Nephron progenitor cell (in vitro differentiated cells): ENCODE measurements at regions not wholly inside any gene's neighbourhood (a gene's known extent, or its start where the extent isn't known, plus 50 kb on each side); places are given as distances from the start of the nearest gene placed in this dataset.
"Not testable (repeated sequence)": the region's sequence is repeated elsewhere in the genome, so short reads cannot be mapped to it uniquely, and the experiment has no call there.

Source experiments
- DNase-seq: peaks from one replicate; pipeline ENCODE4 v3.0.0; 2021
- H3K27ac Mint-ChIP-seq: 2 replicates; pipeline ENCODE4 v1.8.0; 2021; ENCODE audit warnings: mild to moderate bottlenecking, moderate library complexity, mixed read lengths
- H3K27me3 Mint-ChIP-seq: 2 replicates; pipeline ENCODE4 v1.8.0; 2021; ENCODE audit warnings: mild to moderate bottlenecking, low read depth, mixed read lengths; ENCODE audit not compliant: poor library complexity
- H3K36me3 Mint-ChIP-seq: 2 replicates; pipeline ENCODE4 v1.8.0; 2021; ENCODE audit warnings: low read depth, mixed read lengths
- H3K4me1 Mint-ChIP-seq: 2 replicates; pipeline ENCODE4 v1.8.0; 2021; ENCODE audit warnings: mixed read lengths
- H3K4me3 Mint-ChIP-seq: 2 replicates; pipeline ENCODE4 v1.8.0; 2021; ENCODE audit warnings: mild to moderate bottlenecking, moderate library complexity, mixed read lengths
- H3K9me3 Mint-ChIP-seq: 2 replicates; pipeline ENCODE4 v1.8.0; 2021; ENCODE audit warnings: mild to moderate bottlenecking, moderate library complexity, mixed read lengths
- TF ChIP-seq, protein P1 (sequence below): fragments of 200-600 bp; sonication (generic); IDR thresholded peaks from 2 replicates; pipeline ENCODE4 v1.5.0; 2021; ENCODE audit warnings: antibody characterized with exemption

DNA sequence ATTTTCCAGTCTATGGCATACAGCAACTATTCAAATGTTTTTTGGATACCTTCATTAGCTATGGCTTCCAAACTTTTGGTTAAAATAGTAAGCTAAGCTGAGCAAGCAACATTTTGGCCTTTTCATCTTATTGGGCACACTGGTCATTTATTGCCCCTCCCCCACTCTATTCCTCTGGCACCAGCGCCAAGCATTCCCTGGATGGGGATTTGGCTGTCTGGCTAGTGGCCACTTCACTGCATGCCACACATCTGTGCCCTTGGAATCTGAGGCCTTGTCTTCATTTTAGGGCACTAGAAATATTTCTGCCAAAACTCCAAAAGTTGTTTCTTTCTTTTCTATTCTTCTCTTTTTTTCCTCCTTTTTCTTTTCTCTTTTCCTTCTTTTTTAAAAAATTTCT, 305.8 kb upstream of the POTED start:
- H3K27me3 Mint-ChIP-seq, DNase-seq, H3K36me3 Mint-ChIP-seq, H3K4me3 Mint-ChIP-seq, H3K4me1 Mint-ChIP-seq, H3K27ac Mint-ChIP-seq: not testable (repeated sequence)
- peaks cover 71% of the 10 kb centered on the region for H3K9me3 Mint-ChIP-seq

DNA sequence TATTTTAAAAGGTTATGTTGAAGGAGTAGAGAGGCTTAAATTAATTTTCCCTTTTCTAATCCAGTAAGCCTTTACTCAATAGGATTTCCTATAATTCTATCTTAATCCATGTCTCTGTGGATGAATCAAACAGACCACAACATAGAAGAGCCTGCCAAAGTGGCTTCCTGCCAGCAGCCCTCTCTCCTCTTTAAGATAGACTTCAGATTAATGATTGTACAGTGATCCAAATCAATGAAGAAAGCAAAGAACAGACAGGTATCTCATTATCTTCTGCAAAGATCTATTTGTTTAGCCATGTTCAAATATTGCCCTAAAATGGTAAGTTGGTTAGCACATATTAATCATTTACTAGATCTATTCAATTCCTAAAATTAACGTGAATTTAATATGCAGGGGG, 304.7 kb upstream of the POTED start:
- not testable (repeated sequence) for H3K4me3 Mint-ChIP-seq, DNase-seq, H3K4me1 Mint-ChIP-seq, H3K36me3 Mint-ChIP-seq, H3K27ac Mint-ChIP-seq, H3K27me3 Mint-ChIP-seq
- H3K9me3 Mint-ChIP-seq, result peaks cover 75% of the 10 kb centered on the region

DNA sequence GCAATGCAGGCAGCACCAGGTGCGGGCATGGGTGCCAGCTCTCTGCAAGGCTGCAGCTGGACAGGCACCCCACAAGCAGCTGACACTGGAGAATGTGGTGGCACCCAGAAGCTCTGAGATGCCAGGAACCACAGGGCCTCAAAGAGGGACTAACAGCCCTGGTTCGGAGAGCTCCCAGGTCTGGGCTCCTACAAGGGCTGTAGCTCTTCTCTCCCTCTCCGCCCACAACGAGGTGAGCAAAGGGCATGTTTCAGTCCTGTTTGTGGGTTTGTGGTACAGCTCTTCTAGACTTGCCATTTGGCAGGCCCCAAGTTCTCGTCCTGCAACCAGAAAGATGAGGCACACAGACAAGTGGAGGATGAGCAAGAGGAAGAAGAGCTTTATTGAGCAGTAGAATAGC, 299.5 kb upstream of the POTED start:
- H3K9me3 Mint-ChIP-seq, result peaks cover 61% of the 10 kb centered on the region
- H3K27me3 Mint-ChIP-seq, DNase-seq, H3K27ac Mint-ChIP-seq, H3K36me3 Mint-ChIP-seq, H3K4me1 Mint-ChIP-seq, H3K4me3 Mint-ChIP-seq: not testable (repeated sequence)

DNA sequence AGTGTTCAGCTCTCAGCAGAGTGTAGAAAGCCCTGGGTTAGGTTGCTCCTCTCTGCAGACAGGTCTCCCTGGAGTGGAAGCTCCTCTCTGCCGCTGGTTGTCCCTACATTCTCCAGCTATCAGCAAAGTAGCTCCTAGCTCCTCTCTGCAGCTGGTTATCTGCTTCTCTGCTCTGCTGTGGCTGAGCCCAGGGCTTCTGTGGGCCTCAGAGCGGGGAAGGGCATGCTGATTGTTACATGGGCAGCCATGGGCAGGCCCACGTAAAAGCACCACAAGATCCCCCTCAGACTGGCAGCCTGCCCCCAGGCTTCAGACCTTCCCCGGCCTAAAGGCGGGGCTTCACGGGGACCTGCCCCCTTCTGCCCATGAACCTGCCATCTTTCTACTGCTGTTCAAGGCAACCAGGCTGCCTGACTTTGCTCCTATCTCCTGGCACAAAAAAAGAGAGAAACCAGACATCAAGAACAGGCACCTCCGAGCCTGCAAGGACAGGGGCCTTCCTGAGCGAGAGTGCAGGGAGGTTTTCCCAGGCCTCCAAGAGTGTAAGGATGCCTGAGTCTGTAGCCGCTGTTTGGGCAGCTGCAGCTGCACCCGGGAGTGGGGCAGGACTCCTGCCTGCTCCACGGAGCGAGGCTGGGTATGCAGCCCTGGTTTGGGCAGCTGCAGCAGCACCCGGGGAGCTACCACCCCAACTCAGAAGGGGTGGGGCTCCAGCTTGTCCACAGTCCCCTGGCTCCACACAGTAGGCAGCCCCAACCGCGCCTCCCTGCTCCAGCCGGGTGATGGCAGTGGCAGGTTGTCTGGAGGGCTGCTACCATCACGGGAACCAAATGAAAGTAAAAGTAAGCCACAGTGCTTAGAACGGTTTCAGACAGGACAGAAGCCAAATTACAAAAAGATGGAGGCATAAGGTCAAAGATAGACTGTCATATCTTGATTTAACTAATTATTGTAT, 298.7 kb upstream of the POTED start:
- not testable (repeated sequence) for H3K4me3 Mint-ChIP-seq, H3K4me1 Mint-ChIP-seq, H3K36me3 Mint-ChIP-seq, H3K27ac Mint-ChIP-seq, DNase-seq, H3K27me3 Mint-ChIP-seq
- peaks cover 67% of the 10 kb centered on the region for H3K9me3 Mint-ChIP-seq

DNA sequence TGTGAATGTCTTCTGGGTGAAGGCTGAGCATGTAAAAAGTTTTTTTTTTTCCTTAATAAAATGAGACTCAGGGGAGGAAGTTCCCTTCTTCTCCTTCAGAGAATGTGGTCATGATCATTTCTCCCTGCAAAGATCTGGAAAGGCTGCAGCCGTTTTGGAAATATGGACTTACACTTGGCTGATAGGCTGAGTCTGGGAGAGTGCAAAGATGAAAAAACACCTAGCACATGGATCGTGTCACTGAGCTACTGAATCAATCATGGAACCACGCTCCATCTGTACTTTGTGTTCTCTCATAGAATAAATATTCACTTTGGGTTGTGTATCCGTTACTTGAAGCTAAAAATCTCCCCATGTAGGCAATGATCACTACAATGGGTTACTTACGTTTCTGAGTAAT, 290.9 kb upstream of the POTED start:
- not testable (repeated sequence) for DNase-seq, H3K27me3 Mint-ChIP-seq, H3K4me3 Mint-ChIP-seq, H3K27ac Mint-ChIP-seq, H3K4me1 Mint-ChIP-seq, H3K36me3 Mint-ChIP-seq
- peaks cover 56% of the 10 kb centered on the region for H3K9me3 Mint-ChIP-seq

DNA sequence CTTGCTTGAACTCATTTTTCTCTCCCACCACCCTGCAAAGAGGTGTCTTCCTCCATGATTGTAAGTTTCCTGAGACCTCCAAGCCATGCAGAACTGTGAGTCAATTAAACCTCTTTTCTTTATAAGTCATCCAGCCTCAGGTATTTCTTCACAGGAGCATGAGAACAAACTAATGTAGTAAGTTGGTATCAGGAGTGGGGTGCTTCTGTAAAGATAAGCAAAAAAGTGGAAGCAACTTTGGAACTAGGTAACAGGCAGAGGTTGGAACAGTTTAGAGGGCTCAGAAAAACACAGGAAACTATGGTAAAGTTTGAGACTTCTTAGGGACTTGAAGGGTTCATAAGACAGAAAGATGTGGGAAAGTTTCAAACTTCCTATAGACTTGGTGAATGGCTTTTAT, 287.7 kb upstream of the POTED start:
- DNase-seq, H3K4me1 Mint-ChIP-seq, H3K36me3 Mint-ChIP-seq, H3K4me3 Mint-ChIP-seq, H3K27me3 Mint-ChIP-seq, H3K27ac Mint-ChIP-seq: not testable (repeated sequence)
- H3K9me3 Mint-ChIP-seq, result peaks cover 45% of the 10 kb centered on the region

DNA sequence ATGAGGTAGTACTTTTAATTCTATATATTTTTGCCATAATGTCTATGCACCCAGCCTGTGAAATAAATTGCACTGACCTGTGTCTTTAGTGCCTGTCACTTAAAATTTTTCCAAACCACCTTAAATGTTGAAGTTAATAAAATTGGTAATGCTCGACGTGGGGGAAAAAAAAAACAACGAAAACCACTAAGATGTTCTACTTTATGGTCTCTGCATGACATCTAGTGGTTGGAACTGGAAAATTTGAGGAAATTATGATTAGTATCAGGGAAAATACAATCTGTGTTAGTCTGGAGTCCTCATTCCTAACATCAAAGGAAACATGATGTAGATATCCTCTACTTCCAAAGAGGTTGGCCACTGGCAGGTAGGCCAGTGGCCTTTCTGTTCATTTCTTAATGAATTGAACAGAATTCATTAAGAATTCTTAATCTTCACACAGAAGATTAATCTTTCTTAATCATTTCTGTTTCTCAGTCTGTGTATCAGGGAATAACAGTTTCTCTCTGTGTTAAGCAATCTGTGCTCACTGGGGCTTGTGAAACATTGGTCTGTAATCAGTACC, 268.8 kb upstream of the POTED start:
- not testable (repeated sequence) for H3K27me3 Mint-ChIP-seq

DNA sequence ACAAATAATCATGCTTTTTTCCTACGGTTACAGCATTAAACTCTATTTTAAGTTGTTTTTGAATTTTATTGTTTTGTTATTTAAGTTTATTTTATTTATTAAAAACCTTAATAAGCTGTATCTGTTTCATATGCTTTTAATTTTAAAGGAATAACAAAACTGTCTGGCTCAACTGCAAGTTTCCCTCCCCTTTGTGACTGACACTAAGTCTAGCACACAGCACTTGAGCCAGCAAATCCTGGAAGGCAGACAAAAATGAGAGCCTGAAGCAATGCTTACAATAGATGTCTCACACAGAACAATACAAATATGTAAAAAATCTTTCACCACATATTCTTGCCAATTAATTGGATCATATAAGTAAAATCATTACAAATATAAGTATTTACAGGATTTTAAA, 258.1 kb upstream of the POTED start:
- not testable (repeated sequence) for H3K27me3 Mint-ChIP-seq, H3K4me1 Mint-ChIP-seq, H3K27ac Mint-ChIP-seq, DNase-seq, H3K36me3 Mint-ChIP-seq, H3K4me3 Mint-ChIP-seq
- H3K9me3 Mint-ChIP-seq, result peaks cover 16% of the 10 kb centered on the region

More for the DNA sequence above, 268.8 kb upstream of the POTED start:
- H3K4me3 Mint-ChIP-seq, H3K27ac Mint-ChIP-seq, H3K36me3 Mint-ChIP-seq, DNase-seq, H3K4me1 Mint-ChIP-seq: not testable (repeated sequence)
- peaks cover 38% of the 10 kb centered on the region for H3K9me3 Mint-ChIP-seq

DNA sequence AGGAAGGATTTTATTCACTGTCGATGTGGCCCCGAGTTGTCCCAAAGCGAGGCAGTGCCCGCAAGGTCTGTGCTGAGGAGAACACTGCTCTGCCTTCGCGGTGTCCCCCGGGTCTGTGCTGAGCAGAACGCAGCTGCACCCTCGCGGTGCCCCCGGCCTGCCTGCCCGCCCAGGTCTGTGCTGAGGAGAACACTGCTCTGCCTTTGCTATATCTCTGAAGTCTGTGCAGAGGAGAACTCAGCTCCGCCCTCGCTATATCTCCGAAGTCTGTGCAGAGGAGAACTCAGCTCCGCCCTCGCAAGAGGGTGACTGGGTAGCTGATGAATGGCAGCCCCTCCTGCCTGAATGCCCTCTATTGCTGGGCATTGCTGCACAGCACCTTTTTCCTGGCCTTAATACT, 249.4 kb upstream of the POTED start:
- peaks cover 74% of the 10 kb centered on the region for H3K9me3 Mint-ChIP-seq
- H3K4me1 Mint-ChIP-seq, DNase-seq, H3K27me3 Mint-ChIP-seq, H3K4me3 Mint-ChIP-seq, H3K36me3 Mint-ChIP-seq, H3K27ac Mint-ChIP-seq: not testable (repeated sequence)

DNA sequence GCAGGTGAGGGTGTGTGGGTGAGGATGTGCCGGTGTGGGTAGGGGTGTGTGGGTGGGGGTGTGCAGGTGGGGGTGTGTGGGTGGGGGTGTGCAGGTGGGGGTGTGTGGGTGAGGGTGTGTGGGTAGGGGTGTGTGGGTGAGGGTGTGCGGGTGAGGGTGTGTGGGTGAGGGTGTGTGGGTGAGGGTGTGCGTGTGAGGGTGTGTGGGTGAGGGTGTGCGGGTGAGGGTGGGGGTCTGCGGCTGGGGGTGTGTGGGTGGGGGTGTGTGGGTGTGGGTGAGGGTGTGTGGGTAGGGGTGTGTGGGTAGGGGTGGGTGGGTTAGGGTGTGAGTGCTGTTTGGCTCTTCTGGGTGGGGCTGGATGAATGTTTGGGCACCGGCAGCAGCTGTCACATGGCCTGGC, 241.4 kb upstream of the POTED start:
- TF ChIP-seq, protein P1, sequence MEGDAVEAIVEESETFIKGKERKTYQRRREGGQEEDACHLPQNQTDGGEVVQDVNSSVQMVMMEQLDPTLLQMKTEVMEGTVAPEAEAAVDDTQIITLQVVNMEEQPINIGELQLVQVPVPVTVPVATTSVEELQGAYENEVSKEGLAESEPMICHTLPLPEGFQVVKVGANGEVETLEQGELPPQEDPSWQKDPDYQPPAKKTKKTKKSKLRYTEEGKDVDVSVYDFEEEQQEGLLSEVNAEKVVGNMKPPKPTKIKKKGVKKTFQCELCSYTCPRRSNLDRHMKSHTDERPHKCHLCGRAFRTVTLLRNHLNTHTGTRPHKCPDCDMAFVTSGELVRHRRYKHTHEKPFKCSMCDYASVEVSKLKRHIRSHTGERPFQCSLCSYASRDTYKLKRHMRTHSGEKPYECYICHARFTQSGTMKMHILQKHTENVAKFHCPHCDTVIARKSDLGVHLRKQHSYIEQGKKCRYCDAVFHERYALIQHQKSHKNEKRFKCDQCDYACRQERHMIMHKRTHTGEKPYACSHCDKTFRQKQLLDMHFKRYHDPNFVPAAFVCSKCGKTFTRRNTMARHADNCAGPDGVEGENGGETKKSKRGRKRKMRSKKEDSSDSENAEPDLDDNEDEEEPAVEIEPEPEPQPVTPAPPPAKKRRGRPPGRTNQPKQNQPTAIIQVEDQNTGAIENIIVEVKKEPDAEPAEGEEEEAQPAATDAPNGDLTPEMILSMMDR, result no peak
- Mint-ChIP-seq H3K4me1 (no peaks in the 10 kb centered on the region), H3K9me3 (peaks cover 55% of the 10 kb centered on the region), H3K27ac (no peak overlapping the region), H3K27me3 (peaks cover 2% of the 10 kb centered on the region), H3K36me3 (peaks cover 3% of the 10 kb centered on the region), H3K4me3 (no peak overlapping the region)
- DNase-seq, result no peak

DNA sequence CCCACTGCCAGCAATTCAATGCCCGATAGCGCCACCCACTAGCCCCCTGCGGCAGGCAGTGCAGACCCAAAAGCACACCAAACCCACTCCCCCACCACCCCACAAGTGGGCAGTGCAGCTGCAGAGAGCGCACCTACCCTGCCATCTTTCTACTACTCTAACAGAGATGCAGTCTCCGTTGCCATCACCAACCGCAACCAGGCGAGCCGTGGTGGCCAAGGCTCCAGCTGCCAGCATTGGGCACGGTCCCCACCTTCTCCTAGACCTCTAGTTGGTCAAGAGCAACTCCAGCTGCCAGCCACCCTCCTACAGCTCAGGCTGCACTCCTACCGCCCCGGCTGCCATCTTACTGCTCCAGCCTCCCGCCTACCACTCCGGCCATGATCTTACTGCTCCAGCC, 236.9 kb upstream of the POTED start:
- H3K9me3 Mint-ChIP-seq, result peaks cover 60% of the 10 kb centered on the region
- H3K4me3 Mint-ChIP-seq, H3K27me3 Mint-ChIP-seq, H3K36me3 Mint-ChIP-seq, H3K4me1 Mint-ChIP-seq, H3K27ac Mint-ChIP-seq, DNase-seq: not testable (repeated sequence)

DNA sequence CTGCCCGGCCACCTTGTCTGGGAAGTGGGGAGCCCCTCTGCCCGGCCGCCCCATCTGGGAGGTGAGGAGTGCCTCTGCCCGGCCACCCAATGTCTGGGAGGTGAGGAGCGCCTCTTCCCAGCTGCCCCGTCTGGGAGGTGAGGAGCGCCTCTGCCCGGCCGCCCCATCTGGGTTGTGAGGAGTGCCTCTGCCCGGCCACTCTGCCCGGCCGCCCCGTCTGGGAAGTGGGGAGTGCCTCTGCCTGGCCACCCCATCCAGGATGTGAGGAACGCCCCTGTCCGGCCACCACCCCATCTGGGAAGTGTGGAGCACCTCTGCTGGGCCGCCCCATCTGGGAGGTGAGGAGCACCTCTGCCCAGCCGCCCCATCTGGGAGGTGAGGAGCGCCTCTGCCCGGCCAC, 230.6 kb upstream of the POTED start:
- not testable (repeated sequence) for H3K4me1 Mint-ChIP-seq, DNase-seq, H3K36me3 Mint-ChIP-seq, H3K27ac Mint-ChIP-seq, H3K27me3 Mint-ChIP-seq, H3K4me3 Mint-ChIP-seq
- peaks cover 55% of the 10 kb centered on the region for H3K9me3 Mint-ChIP-seq

DNA sequence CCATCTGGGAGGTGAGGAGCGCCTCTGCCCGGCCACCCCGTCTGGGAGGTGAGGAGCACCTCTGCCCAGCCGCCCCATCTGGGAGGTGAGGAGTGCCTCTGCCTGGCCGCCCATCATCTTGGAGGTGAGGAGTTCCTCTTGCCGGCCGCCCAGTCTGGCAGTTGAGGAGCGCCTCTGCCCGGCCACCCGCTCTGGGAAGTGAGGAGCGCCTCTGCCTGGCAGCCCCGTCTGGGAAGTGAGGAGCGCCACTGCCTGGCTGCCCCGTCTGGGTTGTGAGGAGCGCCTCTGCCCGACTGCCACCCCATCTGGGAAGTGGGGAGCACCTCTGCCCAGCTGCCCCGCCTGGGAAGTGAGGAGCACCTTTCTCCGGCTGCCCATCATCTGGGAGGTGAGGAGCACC, 230.0 kb upstream of the POTED start:
- H3K4me1 Mint-ChIP-seq, DNase-seq, H3K36me3 Mint-ChIP-seq, H3K27me3 Mint-ChIP-seq, H3K27ac Mint-ChIP-seq, H3K4me3 Mint-ChIP-seq: not testable (repeated sequence)
- peaks cover 54% of the 10 kb centered on the region for H3K9me3 Mint-ChIP-seq

DNA sequence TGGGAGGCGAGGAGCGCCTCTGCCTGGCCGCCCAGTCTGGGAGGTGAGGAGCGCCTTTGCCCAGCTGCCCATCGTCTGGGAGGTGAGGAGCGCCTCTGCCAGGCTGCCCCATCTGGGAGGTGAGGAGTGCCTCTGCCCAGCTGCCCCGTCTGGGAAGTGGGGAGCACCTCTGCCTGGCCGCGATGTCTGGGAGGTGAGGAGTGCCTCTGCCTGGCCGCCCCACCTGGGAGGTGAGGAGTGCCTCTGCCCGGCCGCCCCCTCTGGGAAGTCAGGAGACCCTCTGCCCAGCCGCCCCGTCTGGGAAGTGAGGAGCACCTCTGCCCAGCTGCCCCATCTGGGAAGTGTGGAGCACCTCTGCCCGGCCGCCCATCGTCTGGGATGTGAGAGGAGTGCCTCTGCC, 229.0 kb upstream of the POTED start:
- not testable (repeated sequence) for H3K36me3 Mint-ChIP-seq, H3K27ac Mint-ChIP-seq

More for the DNA sequence above, 229.0 kb upstream of the POTED start:
- not testable (repeated sequence) for H3K27me3 Mint-ChIP-seq, H3K4me1 Mint-ChIP-seq, H3K4me3 Mint-ChIP-seq, DNase-seq
- peaks cover 51% of the 10 kb centered on the region for H3K9me3 Mint-ChIP-seq
